GM23338 (cell line): ENCODE measurements at regions not wholly inside any gene's neighbourhood (a gene's known extent, or its start where the extent isn't known, plus 50 kb on each side); places are given as distances from the start of the nearest gene placed in this dataset.

Source experiments
- CREB1 ChIP-seq: fragments of 250-450 bp; sonication (Bioruptor Pico); IDR thresholded peaks from 2 replicates; pipeline ENCODE4 v1.5.0; 2020; ENCODE audit warnings: low read depth, mild to moderate bottlenecking, moderate library complexity
- CTCF ChIP-seq, 2 experiments: fragments of 200-600 bp in 1 of 2; sonication (generic) in 1 of 2; conservative IDR thresholded peaks; 2 replicates each; pipeline versions ENCODE4 v1.5.1 to v1.6.1; 2016 to 2017; ENCODE audit warnings: antibody characterized with exemption in 2 of 2, low read depth in 2 of 2, mild to moderate bottlenecking in 2 of 2, moderate library complexity in 1 of 2
- EZH2 ChIP-seq: fragments of 200-600 bp; sonication (generic); IDR thresholded peaks from one replicate; pipeline ENCODE4 v1.8.0; 2017; ENCODE audit warnings: antibody characterized with exemption, mild to moderate bottlenecking, low read depth; ENCODE audit not compliant: unreplicated experiment
- EZH2phosphoT487 ChIP-seq: fragments of 200-600 bp; sonication (generic); IDR thresholded peaks from one replicate; pipeline ENCODE4 v1.8.1; 2018; ENCODE audit warnings: antibody characterized with exemption; ENCODE audit not compliant: unreplicated experiment
- JUNB ChIP-seq: IDR thresholded peaks from one replicate; pipeline ENCODE4 v1.6.1; 2016; ENCODE audit warnings: antibody characterized with exemption; ENCODE audit not compliant: unreplicated experiment
- NANOG ChIP-seq: IDR thresholded peaks from 2 replicates; pipeline ENCODE4 v1.6.1; 2016; ENCODE audit warnings: antibody characterized with exemption, borderline replicate concordance
- POLR2AphosphoS5 ChIP-seq: IDR thresholded peaks from 2 replicates; pipeline ENCODE4 v1.6.1; 2016; ENCODE audit warnings: antibody characterized with exemption, low read depth
- REST ChIP-seq: IDR thresholded peaks from one replicate; pipeline ENCODE4 v1.6.1; 2018; ENCODE audit warnings: antibody characterized with exemption; ENCODE audit not compliant: unreplicated experiment
- STAT1 ChIP-seq: IDR thresholded peaks from one replicate; pipeline ENCODE4 v1.6.1; 2016; ENCODE audit warnings: antibody characterized with exemption; ENCODE audit not compliant: unreplicated experiment
- ZNF331 ChIP-seq: fragments of 250-450 bp; sonication (Bioruptor Pico); IDR thresholded peaks from 2 replicates; pipeline ENCODE4 v1.5.0; 2020; ENCODE audit warnings: low read depth, mild to moderate bottlenecking, moderate library complexity
- ZNF462 ChIP-seq: fragments of 250-450 bp; sonication (Bioruptor Pico); IDR thresholded peaks from 2 replicates; pipeline ENCODE4 v1.5.0; 2020; ENCODE audit warnings: mild to moderate bottlenecking, moderate library complexity

- no peak for TF ChIP-seq POLR2AphosphoS5
- TF ChIP-seq CTCF (conservative IDR thresholded peaks at IDR 0.05; ENCODE audit: low read depth in 2 of 2) = no peak
- TF ChIP-seq EZH2phosphoT487 = no peak
- TF ChIP-seq JUNB = no peak
- no peak for TF ChIP-seq ZNF331 (CRISPR knock-in tag)
- no peak for TF ChIP-seq NANOG
- no peak for TF ChIP-seq REST
- no peak for TF ChIP-seq EZH2
- no peak for TF ChIP-seq CREB1 (CRISPR knock-in tag)
- TF ChIP-seq ZNF462 (CRISPR knock-in tag) = no peak
- no peak for TF ChIP-seq STAT1
Observed at GRCh38 chr9:94031946-94032345, 52.3 kb upstream of the PTPDC1 start.
